ENCODE measurements at regions not wholly inside any gene's neighbourhood (a gene's known extent, or its start where the extent isn't known, plus 50 kb on each side); places are given as distances from the start of the nearest gene placed in this dataset.
A peak's percentile ranks its signal among the peaks of the same experiment; 100 is the strongest.
"Not testable (repeated sequence)": the region's sequence is repeated elsewhere in the genome, so short reads cannot be mapped to it uniquely, and the experiment has no call there.

DNA sequence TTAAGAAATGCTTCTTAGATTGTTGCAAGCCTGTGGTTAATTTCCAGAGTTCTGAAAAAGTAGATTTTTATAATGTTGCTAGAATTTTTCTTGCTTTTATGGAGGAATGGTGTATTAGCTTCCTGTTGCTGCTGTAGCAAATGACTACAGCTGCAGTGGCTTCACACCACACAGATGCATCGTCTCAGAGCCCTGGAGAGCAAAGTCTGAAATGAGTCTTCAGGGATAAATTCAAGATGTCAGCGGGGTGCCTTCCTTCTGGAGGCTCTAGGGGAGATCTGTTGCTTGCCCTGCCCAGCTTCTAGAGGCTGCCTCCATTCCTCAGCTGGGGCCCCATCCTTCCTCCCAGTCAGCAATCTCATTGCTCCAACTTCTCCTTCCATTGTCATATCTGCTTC lies 187.8 kb downstream of the ZNF516 start:
- no peak for DNase-seq (ENCODE audit: low read depth)

DNA sequence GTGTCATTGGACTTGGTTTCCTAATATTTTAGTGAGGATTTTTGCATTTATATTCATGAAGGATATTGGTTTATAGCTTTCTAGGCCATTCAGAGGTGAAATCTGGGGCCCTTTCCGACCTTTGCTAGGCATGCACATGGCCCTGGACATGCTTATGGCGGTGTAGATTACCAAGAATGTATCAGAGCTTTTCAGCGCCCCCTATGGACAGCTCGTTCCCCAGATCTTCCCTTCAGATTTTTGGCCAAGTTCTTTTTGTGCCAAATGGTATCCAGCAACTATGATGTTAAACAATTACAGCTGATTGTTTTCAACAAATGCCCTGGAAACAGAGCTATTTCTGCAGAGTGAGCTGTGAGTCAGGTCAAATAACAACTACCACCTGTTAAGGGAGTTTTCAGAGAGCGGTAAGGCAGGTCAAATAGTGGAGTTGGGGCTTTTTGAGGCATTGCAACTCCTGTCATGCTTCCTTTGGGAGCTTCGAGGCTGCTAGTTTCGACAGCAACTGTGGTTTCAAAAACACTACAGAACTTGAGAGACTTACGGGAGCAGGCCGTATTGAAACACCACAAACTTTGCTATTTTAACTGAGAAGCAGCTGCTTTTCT lies 188.3 kb downstream of the ZNF516 start:
- no peak for DNase-seq (ENCODE audit: low read depth)

GRCh38 chr18:76285866-76286265 lies 209.2 kb downstream of the ZNF516 start:
- DNase-seq (ENCODE audit: low read depth), result no peak

GRCh38 chr18:76281565-76281964 lies 213.5 kb downstream of the ZNF516 start:
- no peak for DNase-seq (ENCODE audit: low read depth)

- no peak for DNase-seq (ENCODE audit: low read depth)
These were observed 217.2 kb downstream of the ZNF516 start for GRCh38 chr18:76277801-76278200.

GRCh38 chr18:76275727-76276313 lies 219.2 kb downstream of the ZNF516 start:
- DNase-seq (ENCODE audit: low read depth), result no peak

DNA sequence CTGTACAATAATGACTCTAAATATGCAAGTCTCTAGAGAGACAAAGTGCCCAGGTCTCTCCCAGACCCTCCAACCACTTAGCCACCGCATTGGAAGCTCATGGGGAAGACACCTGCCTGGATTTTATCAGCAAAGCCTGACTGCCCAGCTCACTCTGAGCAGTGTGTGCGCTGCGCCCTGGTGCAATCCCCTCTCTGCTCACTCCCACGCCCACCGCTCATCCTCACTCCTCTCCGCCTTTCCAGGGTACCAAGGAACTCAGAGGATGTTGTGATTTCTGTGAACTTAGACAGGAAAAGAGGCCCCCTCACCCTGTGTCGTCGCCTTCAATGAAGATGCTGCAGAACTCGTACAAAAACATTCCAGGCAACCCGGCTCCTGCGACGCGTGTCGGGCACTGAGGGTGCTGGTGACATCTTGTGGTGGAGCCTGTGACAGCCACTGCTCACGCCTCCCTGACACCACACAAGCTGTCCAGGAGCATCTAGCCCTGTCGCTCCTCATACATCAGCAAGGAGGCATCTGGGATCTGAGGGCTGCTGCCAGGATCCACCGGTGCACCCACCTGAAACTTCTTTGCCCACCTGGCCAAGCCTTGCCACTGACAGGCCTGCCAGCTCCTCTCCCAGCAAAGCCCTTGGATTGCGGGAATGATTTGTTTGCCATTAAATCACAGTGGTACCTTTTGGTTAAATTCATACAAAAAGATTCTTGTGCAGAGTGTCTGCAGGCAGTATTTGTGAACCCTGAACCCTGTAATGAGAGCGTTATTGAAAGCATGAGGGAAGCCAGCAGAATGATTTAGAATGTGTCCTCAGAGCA lies 220.4 kb downstream of the ZNF516 start:
- DNase-seq (ENCODE audit: low read depth), result no peak

DNA sequence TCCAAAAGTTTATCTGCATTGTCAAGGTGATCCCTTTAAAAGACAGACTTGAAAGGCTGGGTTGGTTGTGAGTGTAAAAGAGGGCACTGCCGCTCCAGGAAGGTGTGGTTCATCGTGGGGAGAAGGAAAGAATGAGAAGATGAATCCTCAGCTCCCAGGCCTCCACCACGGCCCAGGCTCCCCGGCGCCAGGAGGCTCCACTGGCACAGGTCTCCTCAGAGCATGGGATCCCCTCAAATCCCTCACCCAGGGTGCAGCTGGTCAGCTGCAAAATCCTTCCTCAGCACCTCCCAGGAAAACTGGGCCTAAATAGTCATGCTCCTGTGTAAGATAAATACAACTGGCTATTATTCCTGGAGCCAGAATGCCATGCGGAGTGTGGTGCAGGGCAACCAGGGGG lies 221.1 kb downstream of the ZNF516 start:
- DNase-seq (ENCODE audit: low read depth), result no peak

- DNase-seq (ENCODE audit: low read depth), result no peak
These were observed 222.0 kb downstream of the ZNF516 start for GRCh38 chr18:76273036-76273545.

DNA sequence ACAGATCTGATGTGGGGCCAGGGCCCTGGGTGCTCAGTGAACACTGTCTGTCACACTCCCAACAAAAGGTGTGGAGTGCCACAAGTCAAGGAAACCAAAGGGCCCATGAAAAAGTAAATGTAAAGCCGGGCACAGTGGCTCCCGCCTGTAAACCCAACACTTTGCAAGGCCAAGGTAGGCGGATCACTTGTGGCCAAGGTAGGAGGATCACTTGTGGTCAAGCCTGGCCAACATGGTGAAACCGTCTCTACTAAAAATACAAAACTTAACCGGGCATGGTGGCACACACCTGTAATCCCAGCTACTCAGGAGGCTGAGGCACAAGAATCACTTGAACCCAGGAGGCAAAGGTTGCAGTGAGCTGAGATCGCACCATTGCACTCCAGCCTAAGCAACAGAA lies 227.6 kb downstream of the ZNF516 start:
- not testable (repeated sequence) for DNase-seq (ENCODE audit: low read depth)

DNA sequence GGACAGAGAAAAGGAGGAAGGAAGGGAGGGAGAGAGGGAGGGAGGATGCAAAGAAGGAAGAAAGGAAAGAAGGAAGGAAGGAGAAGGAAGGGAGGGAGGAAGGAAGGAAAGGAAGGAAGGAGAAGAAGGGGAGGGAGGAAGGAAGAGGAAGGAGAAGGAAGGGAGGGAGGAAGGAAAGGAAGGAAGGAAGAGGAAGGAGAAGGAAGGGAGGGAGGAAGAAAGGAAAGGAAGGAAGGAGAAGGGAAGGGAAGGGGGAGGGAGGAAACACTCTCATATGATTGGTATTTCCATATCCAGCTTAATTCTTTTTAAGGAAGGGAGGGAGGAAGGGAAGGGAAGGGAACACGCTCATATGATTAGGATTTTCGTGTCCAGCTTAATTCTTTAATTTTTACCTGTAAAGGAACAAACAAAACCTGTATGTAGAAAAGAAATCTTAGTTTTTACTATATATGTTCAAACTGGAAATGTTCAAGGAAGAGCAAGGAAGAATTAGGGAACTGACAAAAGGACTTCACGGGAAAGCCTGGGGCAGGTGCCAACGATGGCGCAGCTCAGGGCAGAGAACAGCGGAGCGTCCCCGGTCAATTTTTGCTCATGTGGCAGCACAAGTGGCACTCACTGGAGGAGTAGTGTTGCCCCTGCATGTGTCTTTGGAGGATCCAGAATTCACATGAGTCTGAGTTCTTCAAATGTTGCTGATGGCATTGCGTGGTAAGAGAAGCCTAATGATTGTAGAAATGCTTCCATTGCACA lies 228.6 kb downstream of the ZNF516 start:
- no peak for DNase-seq (ENCODE audit: low read depth)

GRCh38 chr18:76265497-76266235 lies 229.4 kb downstream of the ZNF516 start:
- DNase-seq (ENCODE audit: low read depth), result peak; percentile 43

DNA sequence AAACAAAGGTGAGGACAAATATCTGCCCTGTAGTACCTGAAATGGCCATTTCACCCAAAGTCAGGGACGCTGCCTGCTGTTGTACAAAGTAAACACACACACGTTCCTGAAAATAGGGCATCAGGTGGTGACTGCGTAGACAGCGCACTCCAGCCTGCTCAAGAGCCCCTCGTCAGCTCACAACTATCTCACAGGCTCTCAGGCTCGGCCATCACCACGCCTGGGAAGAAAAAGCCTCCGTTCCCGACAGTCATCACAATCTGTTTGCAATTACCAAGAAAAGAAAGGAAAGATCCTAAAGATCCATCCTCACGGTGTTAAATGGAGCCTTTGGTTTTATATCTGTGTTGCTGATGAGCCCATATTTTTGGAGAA lies 230.2 kb downstream of the ZNF516 start:
- no peak for DNase-seq (ENCODE audit: low read depth)

- no peak for DNase-seq (ENCODE audit: low read depth)
These were observed 230.7 kb downstream of the ZNF516 start for GRCh38 chr18:76264198-76264875.

- no peak for DNase-seq (ENCODE audit: low read depth)
These were observed 231.7 kb downstream of the ZNF516 start for GRCh38 chr18:76263046-76264005.

- no peak for DNase-seq (ENCODE audit: low read depth)
These were observed 234.0 kb downstream of the ZNF516 start for GRCh38 chr18:76260941-76261472.

DNA sequence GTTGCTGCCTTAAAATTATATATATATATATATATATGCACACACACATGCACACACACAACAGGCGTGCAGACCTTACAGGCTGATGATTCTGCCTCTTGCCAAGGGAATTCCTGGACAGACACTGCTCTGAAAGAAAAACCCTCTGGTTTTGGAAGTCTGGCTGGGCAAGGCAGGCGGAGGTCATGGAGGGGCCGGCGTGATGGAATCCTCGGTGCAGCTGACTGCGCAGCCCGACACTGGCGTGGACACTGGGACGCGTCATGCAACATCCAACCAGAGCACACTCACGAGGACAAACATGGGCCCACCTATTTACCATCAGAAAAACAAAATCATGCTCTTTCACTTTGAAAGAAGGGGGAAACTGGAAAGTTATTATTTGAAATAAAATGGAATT lies 235.3 kb downstream of the ZNF516 start:
- no peak for DNase-seq (ENCODE audit: low read depth)

GRCh38 chr18:76259096-76259495 lies 235.9 kb downstream of the ZNF516 start:
- no peak for DNase-seq (ENCODE audit: low read depth)

- no peak for DNase-seq (ENCODE audit: low read depth)
These were observed 236.8 kb downstream of the ZNF516 start for GRCh38 chr18:76258209-76258608.

All from fibroblast of gingiva (primary cell).